ENCODE measurements at regions not wholly inside any gene's neighbourhood (a gene's known extent, or its start where the extent isn't known, plus 50 kb on each side); places are given as distances from the start of the nearest gene placed in this dataset.

DNA sequence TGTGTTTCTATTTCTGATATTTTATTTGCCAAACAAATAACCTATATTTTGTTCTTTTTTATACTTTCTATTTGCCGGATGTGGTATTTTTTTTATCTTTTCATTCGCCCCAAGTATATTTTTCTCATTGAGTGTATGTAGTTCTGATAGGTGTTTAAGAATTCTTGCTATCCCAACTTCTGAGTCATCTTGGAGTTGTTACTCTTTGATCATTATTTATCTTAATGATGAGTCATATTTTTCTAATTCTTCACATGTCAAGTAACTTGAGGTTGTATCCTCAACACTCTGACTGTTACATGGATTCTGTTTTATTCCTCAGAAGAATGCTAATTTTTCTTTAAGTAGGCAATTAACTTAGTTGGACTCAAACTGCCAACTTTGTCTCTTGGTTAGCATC lies 498.1 kb downstream of the TLE1 start:
- CTCF ChIA-PET (ENCODE audit: low intra/inter-chr PET ratio) = no interaction called here
- FAIRE-seq (no peak), DNase-seq (ENCODE audit: extremely low read depth in 1 of 4, low spot score in 3 of 4) (no peak), ATAC-seq (no peak)
- POLR2A ChIA-PET = no interaction called here
- Histone ChIP-seq H3K4me2 (ENCODE audit: insufficient read depth, low read length) (no peak overlapping the region), H3K9ac (ENCODE audit: insufficient read depth in 1 of 2, low read depth in 2 of 2, low read length in 2 of 2) (no peak overlapping the region), H3K4me1 (replicated peaks in 1 of 2; ENCODE audit: control insufficient read depth in 2 of 2, insufficient read depth in 2 of 2, low read length in 2 of 2) (no peaks in the 10 kb centered on the region), H3K27ac (ENCODE audit: extremely low read depth, low read depth, low read length) (no peak overlapping the region), H3K27me3 (ENCODE audit: control insufficient read depth in 2 of 2, insufficient read depth in 2 of 2, low read length in 2 of 2) (no peaks in the 10 kb centered on the region), H4K20me1 (replicated peaks; ENCODE audit: control insufficient read depth, insufficient read depth, low read length) (no peaks in the 10 kb centered on the region), H3K9me1 (ENCODE audit: control insufficient read depth, insufficient read depth, low read length) (no peaks in the 10 kb centered on the region), H3K4me3 (no peak overlapping the region), H3K36me3 (ENCODE audit: control insufficient read depth, insufficient read depth, low read length) (no peaks in the 10 kb centered on the region), H2AFZ (ENCODE audit: low read depth, low read length) (no peak overlapping the region), H3K9me3 (replicated peaks; ENCODE audit: control insufficient read depth, insufficient read depth, low read depth, low read length) (no peaks in the 10 kb centered on the region), H3K79me2 (ENCODE audit: control insufficient read depth, insufficient read depth, low read length) (no peaks in the 10 kb centered on the region)
- BruUV-seq (replicated peaks) = no TSS peak
- in situ Hi-C loops (cut with MboI) = no loop called here
- intact Hi-C loops (cut with micrococcal nuclease) = no loop called here
- WGBS (ENCODE audit: insufficient coverage, low coverage, missing lambda C conversion rate) = 0% methylated on average over 2 of the region's 2 CpGs
- no peak for TF ChIP-seq NCOA1 (IDR thresholded peaks at IDR 0.05; ENCODE audit: low read depth)
- no peak for TF ChIP-seq NFIX (CRISPR knock-in tag; IDR thresholded peaks at IDR 0.05; ENCODE audit: low read depth)
- no peak for TF ChIP-seq RBFOX2 (IDR thresholded peaks at IDR 0.05; ENCODE audit: low read depth, low read length)
- TF ChIP-seq POLR2AphosphoS5 (IDR thresholded peaks at IDR 0.05; ENCODE audit: control insufficient read depth, insufficient read depth, low read depth, low read length) = no peak
- TF ChIP-seq ZNF778 (CRISPR knock-in tag; IDR thresholded peaks at IDR 0.05) = no peak
- TF ChIP-seq SRSF7 (optimal IDR thresholded peaks at IDR 0.05; ENCODE audit: low read depth, low read length) = no peak

DNA sequence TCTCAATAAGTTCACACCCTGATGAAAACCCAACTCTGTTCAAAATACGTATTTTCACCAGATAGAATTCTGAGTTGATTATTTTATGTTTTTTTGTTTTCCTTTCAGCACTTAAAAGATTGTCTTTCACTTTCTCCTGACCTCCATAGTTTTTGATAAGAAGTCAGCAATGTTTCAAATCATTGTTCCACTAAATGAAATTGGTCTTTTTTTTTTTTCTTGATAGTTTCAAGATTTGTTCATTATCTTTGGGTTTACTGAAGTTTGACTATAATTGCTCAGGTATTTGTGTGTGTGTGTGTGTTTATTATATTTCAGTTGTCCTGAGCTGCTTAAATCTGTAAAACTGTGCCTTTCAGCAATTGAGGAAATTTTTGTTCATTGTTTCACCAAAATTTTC lies 498.7 kb downstream of the TLE1 start:
- no TSS peak for BruUV-seq (replicated peaks)
- Histone ChIP-seq H3K9me3 (replicated peaks; ENCODE audit: control insufficient read depth, insufficient read depth, low read depth, low read length) (no peaks in the 10 kb centered on the region), H3K27me3 (ENCODE audit: control insufficient read depth in 2 of 2, insufficient read depth in 2 of 2, low read length in 2 of 2) (no peaks in the 10 kb centered on the region), H2AFZ (ENCODE audit: low read depth, low read length) (no peak overlapping the region), H3K4me1 (replicated peaks in 1 of 2; ENCODE audit: control insufficient read depth in 2 of 2, insufficient read depth in 2 of 2, low read length in 2 of 2) (no peaks in the 10 kb centered on the region), H3K27ac (ENCODE audit: extremely low read depth, low read depth, low read length) (no peak overlapping the region), H3K36me3 (ENCODE audit: control insufficient read depth, insufficient read depth, low read length) (no peaks in the 10 kb centered on the region), H3K9ac (ENCODE audit: insufficient read depth in 1 of 2, low read depth in 2 of 2, low read length in 2 of 2) (no peak overlapping the region), H3K79me2 (ENCODE audit: control insufficient read depth, insufficient read depth, low read length) (no peaks in the 10 kb centered on the region), H3K4me2 (ENCODE audit: insufficient read depth, low read length) (no peak overlapping the region), H3K9me1 (ENCODE audit: control insufficient read depth, insufficient read depth, low read length) (no peaks in the 10 kb centered on the region), H4K20me1 (replicated peaks; ENCODE audit: control insufficient read depth, insufficient read depth, low read length) (no peaks in the 10 kb centered on the region), H3K4me3 (no peak overlapping the region)
- DNase-seq (ENCODE audit: extremely low read depth in 1 of 4, low spot score in 3 of 4) (no peak), ATAC-seq (no peak), FAIRE-seq (no peak)
- intact Hi-C loops (cut with micrococcal nuclease) (no loop called here), in situ Hi-C loops (cut with MboI) (no loop called here)
- ChIA-PET POLR2A (no interaction called here), CTCF (ENCODE audit: low intra/inter-chr PET ratio) (no interaction called here)
- WGBS (ENCODE audit: insufficient coverage, low coverage, missing lambda C conversion rate) = 0% methylated on average over 1 of the region's 1 CpG
- TF ChIP-seq SREBF2 (CRISPR knock-in tag; IDR thresholded peaks at IDR 0.05) (no peak), MAFF (IDR thresholded peaks at IDR 0.05; ENCODE audit: low read length) (no peak), ZNF354B (CRISPR knock-in tag; IDR thresholded peaks at IDR 0.05) (no peak), RFX5 (IDR thresholded peaks at IDR 0.05; ENCODE audit: low read depth, low read length) (no peak), CCAR2 (IDR thresholded peaks at IDR 0.05; ENCODE audit: low read depth, low read length) (no peak), RBFOX2 (IDR thresholded peaks at IDR 0.05; ENCODE audit: low read depth, low read length) (no peak), XRCC5 (IDR thresholded peaks at IDR 0.05; ENCODE audit: low read depth, low read length) (no peak), MCM5 (IDR thresholded peaks at IDR 0.05; ENCODE audit: low read depth) (no peak), GATAD2A (IDR thresholded peaks at IDR 0.05) (no peak), HNRNPL (IDR thresholded peaks at IDR 0.05; ENCODE audit: low read depth, low read length) (no peak)
- TF ChIP-seq, protein P1, sequence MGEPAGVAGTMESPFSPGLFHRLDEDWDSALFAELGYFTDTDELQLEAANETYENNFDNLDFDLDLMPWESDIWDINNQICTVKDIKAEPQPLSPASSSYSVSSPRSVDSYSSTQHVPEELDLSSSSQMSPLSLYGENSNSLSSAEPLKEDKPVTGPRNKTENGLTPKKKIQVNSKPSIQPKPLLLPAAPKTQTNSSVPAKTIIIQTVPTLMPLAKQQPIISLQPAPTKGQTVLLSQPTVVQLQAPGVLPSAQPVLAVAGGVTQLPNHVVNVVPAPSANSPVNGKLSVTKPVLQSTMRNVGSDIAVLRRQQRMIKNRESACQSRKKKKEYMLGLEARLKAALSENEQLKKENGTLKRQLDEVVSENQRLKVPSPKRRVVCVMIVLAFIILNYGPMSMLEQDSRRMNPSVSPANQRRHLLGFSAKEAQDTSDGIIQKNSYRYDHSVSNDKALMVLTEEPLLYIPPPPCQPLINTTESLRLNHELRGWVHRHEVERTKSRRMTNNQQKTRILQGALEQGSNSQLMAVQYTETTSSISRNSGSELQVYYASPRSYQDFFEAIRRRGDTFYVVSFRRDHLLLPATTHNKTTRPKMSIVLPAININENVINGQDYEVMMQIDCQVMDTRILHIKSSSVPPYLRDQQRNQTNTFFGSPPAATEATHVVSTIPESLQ (CRISPR knock-in tag; IDR thresholded peaks at IDR 0.05) = no peak
- TF ChIP-seq, protein P2, sequence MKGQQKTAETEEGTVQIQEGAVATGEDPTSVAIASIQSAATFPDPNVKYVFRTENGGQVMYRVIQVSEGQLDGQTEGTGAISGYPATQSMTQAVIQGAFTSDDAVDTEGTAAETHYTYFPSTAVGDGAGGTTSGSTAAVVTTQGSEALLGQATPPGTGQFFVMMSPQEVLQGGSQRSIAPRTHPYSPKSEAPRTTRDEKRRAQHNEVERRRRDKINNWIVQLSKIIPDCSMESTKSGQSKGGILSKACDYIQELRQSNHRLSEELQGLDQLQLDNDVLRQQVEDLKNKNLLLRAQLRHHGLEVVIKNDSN (CRISPR knock-in tag; IDR thresholded peaks at IDR 0.05) = no peak
